HG02852 (cell line): ENCODE measurements at regions not wholly inside any gene's neighbourhood (a gene's known extent, or its start where the extent isn't known, plus 50 kb on each side); places are given as distances from the start of the nearest gene placed in this dataset.

Experiments
- ATAC-seq: cut with Tn5 transposase; IDR thresholded peaks from one replicate; pipeline ENCODE4 v1.9.1; 2021; ENCODE audit warnings: mild to moderate bottlenecking, moderate library complexity; ENCODE audit not compliant: unreplicated experiment

DNA sequence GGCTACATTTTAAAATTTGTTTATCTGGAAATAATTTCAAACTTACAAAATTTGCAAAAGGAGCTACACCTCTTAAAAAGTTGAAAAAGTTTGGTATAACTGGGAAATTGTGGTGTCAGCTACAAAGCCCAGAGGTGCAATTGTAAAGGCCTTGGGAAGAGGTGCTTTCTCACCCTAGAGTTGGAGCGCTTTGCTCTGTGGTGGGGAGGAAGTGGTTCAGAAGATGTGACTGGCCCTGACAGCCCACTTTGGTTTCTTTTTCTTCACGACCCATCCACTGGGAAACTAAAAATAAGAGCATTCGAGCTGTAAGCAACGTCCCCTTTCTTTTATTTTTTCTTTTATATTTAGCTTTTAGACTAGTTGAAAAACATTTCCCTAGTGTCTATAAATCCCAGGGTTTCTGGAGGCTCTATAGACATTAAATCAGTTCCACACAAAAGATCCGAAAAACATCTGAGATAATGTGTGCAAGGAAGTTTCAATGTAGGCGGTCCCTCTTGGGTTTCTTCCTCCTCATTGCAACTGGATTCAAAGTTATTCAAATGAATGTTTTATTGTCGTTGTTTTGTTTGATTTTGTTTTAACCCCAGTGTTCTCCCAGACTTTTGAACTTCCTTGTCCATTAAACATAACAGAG is 397.8 kb downstream of the KIF16B start:
- peak; percentile 79 for ATAC-seq

DNA sequence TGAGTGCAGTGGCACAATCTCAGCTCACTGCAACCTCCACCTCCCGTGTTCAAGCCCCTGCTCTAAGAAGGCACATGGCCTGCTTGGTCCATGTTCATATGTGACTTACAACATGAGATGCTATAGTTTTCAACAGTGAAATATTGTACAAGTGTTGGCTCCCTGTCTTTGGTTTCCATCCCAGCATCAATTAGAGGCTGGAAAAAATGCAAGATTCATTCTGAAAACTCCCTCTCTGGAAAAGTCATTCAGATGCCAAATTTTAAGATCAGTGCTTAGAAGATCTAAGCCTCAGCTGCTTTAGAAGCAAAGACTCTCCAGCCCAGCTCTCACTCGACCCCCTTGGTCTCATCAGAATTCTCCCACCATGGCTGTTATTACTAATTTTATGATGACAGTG is 398.9 kb downstream of the KIF16B start:
- ATAC-seq: no peak

DNA sequence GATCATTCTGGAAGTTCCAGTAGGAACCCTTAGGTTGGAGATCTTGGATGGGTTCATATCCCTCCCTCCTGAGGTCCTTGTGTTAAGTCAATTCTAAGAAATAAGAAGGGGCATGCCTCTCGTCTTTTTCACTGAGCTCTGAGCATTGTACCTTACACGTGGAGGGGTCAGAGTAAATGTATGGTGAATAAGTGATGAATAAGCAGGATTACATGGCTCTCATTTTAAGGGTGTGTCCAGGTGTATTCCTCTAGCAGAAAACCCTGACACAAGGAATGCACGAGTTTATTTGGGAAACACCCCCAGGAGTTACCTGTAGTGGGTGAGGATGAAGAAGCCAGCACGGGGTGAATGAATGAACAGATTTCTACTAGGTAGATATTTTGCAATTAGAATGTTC is 400.2 kb downstream of the KIF16B start:
- no peak for ATAC-seq

DNA sequence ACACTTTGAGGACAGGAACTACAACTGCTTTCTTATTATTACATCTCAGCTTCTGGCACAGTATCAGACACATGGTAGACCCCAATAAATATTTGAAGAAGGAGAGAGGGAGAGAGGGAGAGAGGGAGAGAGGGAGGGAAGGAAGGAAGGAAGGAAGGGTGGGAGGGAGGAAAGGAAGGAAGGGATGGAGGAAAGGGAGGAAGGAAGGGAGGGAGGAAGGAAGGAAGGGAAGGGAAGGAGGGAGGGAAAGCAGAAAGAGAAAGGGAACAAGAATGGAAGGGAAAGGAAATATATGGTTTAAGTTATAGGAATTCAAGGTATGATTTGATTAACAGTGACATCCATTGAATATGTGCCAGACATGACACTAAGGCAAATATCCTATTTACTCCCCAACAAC is 402.1 kb downstream of the KIF16B start:
- no peak for ATAC-seq

DNA sequence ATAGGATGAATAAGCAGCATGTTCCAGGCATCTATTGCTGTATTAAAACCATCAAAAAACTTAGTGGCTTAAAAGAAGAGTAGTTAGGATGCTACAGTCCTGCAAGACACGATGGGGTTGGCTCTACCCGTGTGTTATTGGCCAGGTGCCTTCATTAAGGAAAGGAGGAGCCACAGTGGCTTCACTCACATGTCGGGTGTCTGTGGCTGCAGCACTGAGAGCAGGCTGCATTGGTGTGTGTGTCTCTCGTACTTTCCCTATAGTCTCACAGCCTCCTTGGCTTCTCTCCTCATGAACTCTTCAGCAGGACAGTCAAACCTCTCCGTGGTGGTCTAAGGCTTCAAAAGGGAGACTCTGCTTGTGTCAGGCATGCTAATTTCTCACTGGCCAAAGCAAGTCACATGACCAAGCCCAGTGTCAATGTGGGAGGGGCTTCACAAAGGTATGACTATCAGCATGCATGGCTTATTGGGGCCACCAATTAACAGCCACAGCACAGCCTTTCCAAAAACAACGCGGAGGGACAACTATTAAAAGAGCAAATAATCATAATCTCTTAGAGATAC is 402.8 kb downstream of the KIF16B start:
- ATAC-seq: no peak

DNA sequence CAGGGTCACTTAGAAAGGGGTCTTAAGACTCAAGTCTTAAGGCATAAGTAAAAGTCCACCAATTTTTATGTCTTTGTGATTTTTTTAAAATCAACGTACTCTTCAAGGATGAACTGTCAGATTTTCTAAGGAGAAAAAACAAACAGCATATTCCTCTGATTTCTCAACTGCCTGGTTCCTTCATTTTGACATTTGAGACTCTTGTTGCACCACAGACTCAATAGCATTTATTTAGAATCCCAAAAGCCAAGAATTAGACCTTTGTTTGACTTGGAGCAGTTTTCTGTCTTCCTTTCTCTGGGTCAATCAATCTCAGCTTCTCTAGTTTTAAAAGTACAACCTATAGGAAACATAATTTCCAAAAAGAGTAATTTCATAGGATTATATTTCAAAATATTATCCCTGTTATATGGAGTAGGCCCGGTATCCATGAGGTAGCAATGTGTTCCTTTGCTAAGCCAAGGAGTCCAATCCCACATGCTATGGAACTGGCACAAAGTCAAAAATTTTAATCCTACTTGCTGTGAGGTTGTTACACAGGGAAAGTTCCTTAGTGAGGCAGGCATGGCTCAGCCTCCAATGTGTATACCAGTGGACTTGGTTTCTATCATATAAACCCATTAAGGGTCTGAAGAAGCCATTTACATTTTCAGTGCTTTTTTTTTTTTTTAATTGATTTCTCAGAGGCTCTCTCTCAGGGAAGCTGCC is 405.7 kb downstream of the KIF16B start:
- no peak for ATAC-seq

DNA sequence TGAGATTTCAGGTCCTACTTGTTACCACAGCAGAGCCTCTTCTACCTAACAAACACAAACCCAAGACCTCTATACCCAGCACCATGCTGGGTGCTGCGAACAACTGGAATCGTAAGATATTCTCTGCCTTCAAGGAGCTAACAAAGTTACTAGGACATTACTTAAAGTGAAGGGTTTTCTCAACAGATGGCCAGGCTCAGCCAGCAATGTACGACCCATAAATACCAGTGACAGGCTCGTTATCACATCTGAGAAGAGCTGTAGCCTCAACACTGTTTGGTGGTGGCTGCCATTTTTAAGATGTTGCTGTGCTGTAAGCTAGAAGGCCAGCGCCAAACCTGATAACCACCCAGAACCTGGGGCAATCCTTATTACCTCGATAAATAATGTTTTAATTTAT is 406.5 kb downstream of the KIF16B start:
- no peak for ATAC-seq

DNA sequence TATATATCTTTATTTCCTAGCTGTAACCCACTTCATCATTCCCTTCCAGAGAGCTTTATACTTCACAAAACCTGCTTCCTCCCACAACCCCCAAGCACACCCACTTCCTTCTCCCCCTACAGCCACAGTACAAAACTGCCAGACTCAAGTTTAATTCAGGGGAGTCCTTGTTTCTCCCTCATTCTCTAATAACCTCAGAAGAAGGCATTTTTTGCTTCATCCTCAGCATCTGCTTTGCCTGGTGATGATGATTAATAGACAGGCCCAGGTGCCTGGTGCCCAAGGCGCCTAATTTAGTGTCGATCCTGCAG is 414.3 kb downstream of the KIF16B start:
- peak; percentile 58 for ATAC-seq

DNA sequence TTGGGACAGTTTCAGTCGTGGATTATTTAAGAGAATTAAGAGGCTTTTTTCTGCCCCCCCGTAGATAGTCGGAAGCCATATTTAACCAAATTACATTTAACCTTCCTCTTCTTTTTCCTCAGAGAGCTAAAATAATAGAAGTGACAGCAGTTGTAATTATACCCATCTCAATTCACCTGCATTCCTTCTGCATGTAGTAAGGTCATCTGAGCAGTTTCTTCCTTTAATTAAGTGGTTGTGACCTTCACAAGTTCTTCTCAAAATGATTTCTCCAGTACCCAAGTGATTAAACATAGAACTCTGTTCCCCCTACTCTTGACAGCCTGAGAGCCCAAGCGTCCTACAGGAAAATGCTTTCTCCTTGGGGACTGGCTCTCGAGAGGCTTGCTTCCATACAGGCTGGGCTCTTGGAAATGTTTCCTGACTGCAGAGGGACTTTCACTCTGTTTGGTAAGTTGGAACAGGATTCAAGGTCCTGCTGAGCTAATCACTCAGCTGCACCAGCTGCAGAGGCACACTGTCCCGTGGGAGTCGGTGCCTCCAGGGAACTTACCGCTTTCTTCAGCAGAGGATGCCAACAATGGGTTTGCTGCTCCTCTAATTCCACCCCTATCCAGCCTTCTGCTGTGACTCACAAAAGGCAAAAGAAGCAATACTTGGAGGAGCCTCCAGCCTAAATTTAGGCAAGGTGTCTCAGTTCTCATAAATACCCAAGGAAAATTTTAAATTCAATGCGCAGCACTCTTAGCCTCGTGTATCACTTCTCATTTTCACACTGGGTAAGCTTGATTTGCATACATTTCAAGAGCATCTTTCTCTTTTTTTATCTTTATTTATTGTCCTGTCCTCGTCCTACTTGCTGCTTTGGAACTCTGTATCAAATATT is 414.9 kb downstream of the KIF16B start:
- ATAC-seq: peak; percentile 90

DNA sequence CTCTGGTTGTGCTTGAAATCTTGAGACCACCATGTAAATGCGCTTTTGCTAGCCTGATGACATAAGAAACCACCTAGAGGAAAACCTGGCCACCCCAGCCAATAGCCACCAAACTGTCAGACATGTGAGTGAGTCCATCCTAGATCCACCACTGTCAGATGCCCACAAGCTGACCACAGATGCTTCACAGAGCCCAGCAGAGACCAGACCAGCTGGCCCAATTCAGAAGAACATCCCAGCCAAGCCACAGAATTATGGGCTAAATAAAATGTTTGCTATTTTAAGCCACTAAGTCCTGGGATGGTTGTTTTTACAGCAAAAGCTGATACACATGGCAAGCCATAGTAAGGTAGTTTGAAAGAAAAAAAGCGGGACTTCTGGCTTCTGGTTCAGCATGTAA is 425.3 kb downstream of the KIF16B start:
- ATAC-seq: no peak

DNA sequence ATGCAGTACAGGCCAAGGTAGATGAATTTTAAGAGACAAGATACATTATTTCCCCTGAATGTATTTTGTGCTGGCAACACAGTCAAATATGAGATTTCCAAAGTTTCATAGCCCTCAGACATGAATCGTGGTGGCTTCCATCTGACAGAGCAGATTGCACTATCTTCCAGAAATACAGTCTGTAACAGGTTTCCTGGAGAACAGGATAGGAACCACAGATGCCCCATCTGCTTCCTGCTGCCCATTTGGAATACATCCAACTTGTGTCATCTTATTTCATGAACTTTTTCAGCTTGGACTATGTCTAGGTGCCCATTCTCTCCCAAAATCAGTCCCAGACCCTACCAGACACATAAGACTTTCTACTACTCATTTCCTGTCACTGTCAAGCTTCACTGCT is 426.0 kb downstream of the KIF16B start:
- no peak for ATAC-seq

DNA sequence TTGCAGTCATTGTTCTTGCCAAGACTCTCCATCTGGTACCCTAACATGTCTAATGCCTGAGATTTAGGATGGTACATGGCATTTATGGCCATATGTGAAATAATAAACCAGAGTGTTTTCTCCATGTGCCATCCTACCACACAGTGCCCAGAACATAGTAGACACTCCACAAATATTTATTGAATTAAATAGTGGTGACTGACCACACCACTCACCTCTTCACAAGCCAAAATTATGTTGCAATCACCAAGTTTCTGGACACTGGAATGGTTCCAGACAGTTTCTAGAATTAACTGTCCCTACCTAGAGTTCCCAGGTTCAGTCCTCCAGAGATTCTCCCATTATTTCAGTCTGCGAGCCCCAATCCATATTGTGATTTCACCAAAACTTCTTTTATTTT is 427.3 kb downstream of the KIF16B start:
- no peak for ATAC-seq

DNA sequence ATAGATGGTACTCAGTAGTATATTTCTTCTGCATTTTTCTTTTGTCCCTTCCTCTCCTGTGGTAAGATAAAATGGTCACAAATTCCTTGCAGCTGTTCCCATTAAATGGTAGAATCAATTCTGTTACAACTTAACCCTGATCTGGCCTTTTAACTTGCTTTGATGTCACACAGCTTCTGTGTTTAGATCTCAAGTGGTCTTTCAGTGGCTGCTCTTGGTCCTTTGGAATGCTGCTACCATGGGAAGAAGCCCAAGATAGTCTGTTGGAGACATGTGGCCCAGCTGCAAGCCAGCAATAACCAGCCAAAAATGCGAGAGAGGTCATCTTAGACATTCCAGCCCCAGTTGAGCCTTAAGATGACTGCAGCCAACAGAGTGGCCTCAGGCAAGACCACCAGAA is 429.7 kb downstream of the KIF16B start:
- no peak for ATAC-seq

DNA sequence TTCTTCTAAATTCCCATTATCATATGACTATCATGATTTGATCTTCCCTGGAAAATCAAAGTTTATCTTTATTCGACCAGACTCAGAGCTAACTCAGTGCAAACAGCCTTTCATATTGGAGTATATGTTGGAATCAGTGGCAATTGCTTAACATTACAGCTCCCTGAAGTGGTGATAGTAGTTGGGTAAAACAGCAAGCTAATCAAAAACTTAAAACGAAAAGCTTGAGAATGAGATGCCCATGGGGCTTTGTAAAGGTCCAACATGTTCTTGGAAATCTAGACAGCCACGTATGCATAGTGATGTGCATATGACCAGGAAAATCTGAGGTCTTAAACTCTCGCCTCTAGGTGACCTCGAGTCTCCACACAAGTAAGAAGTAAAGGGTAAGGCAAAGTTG is 437.6 kb downstream of the KIF16B start:
- ATAC-seq: no peak

DNA sequence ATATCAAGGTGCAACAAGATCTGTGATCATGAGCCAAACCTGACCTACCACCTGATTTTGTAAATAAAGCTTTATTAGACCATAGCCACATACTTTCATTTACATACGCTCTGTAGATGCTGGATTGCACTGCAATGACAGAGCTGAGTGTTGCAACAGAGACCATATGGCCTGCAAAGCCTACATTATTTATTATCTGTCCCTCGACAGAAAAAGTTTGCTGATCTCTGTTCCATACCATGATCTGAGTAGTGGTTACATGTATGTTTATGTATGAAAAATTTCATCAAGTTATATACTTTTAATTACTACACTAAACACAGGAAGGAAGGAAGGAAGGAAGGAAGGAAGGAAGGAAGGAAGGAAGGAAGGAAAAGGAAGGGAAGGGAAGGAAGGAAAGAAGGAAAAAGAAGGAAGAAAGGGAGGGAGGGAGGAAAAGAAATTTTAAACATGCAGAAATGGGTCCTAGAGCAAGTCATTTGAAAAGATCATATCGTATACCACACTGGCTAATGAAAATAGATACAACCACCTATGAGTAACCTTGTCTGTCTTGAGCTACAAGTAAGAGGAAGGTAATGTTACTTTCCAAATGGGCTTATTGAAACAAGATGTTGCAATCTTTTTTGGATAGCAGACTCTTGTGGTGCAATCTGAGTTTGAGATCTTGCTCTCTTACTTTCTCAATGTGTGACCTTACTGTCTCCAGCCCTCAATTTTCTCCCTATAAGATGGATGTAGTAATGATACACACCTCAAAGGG is 441.0 kb downstream of the KIF16B start:
- no peak for ATAC-seq

DNA sequence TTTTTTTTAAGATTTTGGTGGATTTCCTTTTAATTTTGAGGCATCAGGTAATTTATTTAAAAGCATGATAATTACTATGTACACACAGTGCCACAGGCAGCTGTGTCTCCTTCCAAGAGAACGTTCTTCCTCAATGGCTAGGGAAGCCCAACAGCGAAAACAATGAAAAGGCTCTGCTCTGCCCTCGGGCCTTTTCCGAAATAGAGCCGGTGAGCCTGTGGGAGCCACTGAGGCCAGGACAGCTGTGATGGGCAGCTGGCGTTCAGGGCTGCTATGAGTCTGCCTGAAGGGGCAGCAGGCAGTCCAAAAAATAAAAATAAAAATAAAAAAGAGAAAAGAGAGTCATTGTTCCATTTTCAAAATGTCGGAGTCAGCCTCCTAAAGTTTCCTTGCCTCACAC is 443.8 kb downstream of the KIF16B start:
- ATAC-seq: no peak

DNA sequence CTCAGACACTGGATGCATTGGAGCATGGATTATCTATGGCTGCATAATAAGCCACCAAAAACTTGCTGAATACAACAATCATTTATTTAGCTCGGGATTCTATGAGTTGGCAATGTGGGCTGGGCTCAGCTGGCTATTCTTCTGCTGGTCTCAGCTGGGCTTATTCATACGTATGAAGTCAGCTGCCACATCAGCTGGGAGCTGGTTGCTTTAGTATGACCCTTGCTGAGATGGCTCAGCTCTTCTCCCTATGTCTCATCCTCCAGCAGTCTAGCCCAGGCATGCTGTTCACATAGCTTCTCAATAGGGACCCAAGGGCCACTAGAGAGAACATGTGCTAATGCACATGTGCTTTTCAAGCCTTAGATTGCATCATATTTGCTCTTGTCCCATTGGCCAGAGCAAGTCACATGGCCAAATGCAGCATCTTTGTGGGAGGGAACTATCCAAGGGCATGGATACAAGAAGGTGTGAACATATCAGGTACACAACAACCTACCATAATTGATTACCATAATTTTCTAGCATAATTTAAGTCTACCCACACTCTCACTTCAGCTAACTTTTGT is 444.6 kb downstream of the KIF16B start:
- no peak for ATAC-seq

DNA sequence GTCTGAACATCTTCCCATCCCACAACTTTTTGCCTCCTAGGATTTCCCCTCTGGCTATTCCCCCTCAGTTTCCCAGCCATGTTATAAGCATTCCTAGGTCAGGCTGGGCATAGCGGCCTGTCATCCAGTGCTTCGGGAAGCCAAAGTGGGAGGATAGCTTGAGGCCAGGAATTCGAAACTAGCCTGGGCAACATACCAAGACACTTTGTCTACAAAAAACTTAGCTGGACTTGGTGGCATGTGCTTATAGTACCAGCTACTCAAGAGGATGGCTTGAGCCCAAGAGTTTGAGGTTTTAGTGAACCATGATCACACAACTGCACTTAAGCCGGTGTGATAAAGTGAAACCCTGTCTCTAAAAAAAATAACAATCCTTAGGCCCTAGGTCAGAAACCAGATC is 447.4 kb downstream of the KIF16B start:
- no peak for ATAC-seq

DNA sequence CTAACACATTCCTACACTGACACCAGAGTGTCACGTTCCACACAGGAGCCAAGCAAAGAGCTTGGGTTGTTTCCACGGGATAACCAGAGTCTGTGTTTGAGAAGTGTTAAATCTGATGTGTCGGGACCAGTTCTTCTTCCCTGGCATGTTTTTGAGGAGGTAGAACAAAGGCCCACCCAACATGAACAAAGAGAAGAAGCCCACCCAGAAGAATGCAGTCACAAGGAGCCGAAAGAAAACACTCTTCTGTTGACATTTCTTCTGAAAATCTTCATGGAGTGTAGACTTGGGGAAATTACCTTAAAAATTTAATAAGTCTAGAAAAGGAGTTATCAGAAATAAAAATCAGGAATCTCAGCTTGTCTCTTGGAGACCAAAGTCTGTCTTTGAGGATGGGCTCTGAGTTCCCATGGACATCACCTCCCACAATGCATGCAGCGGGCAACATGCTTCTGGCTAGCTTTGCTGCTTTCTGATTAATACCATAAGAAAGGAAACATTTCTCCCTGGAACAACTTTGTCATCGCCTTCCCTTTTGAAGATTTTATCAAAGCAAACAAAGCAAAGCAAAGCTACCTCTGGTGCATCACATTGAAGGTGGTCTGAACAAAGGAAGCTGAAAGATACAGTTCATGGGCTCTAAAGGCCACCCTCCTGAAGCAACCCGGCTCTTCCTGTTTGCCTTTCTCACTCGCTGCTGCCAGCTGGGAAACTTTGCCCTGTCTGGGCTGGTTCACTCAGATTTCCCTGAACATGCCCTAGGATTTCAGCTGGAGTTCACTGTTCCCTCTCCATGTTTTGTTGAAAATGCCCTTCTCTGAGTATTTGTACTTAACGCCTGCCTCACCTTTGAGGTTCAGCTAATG is 448.1 kb downstream of the KIF16B start:
- ATAC-seq: no peak

DNA sequence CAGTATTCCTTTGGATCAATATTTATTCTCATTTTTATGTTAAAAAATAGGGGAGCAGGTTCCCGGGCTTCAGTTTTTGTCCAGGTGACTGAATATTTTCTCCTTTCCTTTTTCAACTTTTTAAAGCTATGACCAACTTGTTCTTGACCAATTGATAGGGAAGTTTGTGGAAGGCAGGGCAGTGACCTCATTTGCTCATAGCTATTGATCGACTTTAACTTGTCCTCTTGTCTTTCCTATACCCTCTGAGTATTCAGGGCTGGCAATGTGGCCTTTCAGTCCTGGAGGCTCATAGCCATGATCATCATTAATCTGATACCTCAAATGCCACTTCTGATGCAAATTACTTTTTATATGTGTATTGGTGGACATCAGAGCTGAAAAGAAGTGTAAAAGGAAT is 448.8 kb downstream of the KIF16B start:
- ATAC-seq: no peak
